Skeletal muscle tissue (tissue), 3 donors: ENCODE measurements at regions not wholly inside any gene's neighbourhood (a gene's known extent, or its start where the extent isn't known, plus 50 kb on each side); places are given as distances from the start of the nearest gene placed in this dataset.
"Not testable (repeated sequence)": the region's sequence is repeated elsewhere in the genome, so short reads cannot be mapped to it uniquely, and the experiment has no call there.

Source experiments
- H3K27ac ChIP-seq: one replicate; pipeline ENCODE4 v1.7.0; 2013; ENCODE audit warnings: mild to moderate bottlenecking, low read depth, low read length, inconsistent platforms
- H3K27me3 ChIP-seq, 3 donors: one replicate each; pipeline ENCODE4 v1.7.0; 2013; ENCODE audit warnings: low read length in 3 of 3; ENCODE audit not compliant: control insufficient read depth in 3 of 3, insufficient read depth in 3 of 3
- H3K36me3 ChIP-seq, 3 donors: one replicate each; pipeline ENCODE4 v1.7.0; 2013; ENCODE audit warnings: low read length in 3 of 3; ENCODE audit not compliant: control insufficient read depth in 3 of 3, insufficient read depth in 3 of 3
- H3K4me1 ChIP-seq, 3 donors: one replicate each; pipeline ENCODE4 v1.7.0; 2013; ENCODE audit warnings: low read length in 3 of 3, mild to moderate bottlenecking in 3 of 3; ENCODE audit not compliant: control insufficient read depth in 3 of 3, insufficient read depth in 3 of 3
- H3K4me3 ChIP-seq, 3 donors: one replicate each; pipeline ENCODE4 v1.7.0; 2013; ENCODE audit warnings: low read length in 3 of 3
- H3K9ac ChIP-seq, 3 donors: one replicate each; pipeline ENCODE4 v1.7.0; 2013; ENCODE audit warnings: low read length in 3 of 3, mild to moderate bottlenecking in 3 of 3, moderate library complexity in 2 of 3, low read depth in 1 of 3
- H3K9me3 ChIP-seq, 3 donors: one replicate each; pipeline ENCODE4 v1.7.0; 2013; ENCODE audit warnings: low read length in 3 of 3; ENCODE audit not compliant: control insufficient read depth in 3 of 3
- donor health status: Osteomylitis.

GRCh38 chrX:155819966-155820491 lies 61.1 kb upstream of the VAMP7 start:
- Histone ChIP-seq H3K4me3 (no peak overlapping the region), H3K4me1 (no peaks in the 10 kb centered on the region), H3K27me3 (no peaks in the 10 kb centered on the region), H3K36me3 (no peaks in the 10 kb centered on the region), H3K9me3 (no peaks in the 10 kb centered on the region), H3K9ac (no peak overlapping the region), H3K27ac (no peak overlapping the region)

GRCh38 chrX:155819525-155819924 lies 61.6 kb upstream of the VAMP7 start:
- Histone ChIP-seq H3K36me3 (no peaks in the 10 kb centered on the region), H3K4me1 (no peaks in the 10 kb centered on the region), H3K4me3 (no peak overlapping the region), H3K27ac (no peak overlapping the region), H3K9me3 (no peaks in the 10 kb centered on the region), H3K27me3 (no peaks in the 10 kb centered on the region), H3K9ac (no peak overlapping the region)

DNA sequence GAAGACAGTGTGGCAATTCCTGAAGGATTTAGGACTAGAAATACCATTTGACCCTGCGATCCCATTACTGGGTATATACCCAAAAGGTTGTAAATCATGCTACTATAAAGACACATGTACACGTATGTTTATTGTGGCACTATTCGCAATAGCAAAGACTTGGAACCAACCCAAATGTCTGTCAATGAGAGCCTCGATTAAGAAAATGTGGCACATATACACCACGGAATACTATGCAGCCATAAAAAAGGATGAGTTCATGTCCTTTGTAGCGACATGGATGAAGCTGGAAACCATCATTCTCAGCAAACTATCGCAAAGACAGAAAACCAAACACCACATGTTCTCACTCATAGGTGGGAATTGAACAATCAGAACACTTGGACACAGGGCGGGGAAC lies 66.8 kb upstream of the VAMP7 start:
- H3K27ac ChIP-seq, H3K9ac ChIP-seq, H3K27me3 ChIP-seq, H3K9me3 ChIP-seq, H3K36me3 ChIP-seq, H3K4me1 ChIP-seq, H3K4me3 ChIP-seq: not testable (repeated sequence)

DNA sequence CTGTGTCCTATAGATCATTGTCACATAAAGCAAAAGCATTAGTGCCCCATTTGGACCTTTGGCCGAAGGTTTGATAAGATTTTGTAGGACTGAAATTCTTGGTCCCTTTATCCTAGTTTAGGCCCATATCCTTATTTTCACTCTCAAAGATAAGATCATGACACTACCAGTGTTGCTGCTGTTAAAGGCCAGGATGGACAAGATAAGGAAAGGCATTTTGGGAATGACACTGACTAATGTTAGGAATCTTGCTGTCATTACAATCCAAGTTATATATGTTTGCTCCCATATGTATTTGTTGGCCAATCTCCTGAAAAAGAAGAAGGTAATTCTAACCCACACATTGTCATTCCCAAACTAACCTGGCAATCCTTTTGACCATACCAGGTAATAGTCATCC lies 101.3 kb upstream of the VAMP7 start:
- Histone ChIP-seq H3K27me3 (no peaks in the 10 kb centered on the region), H3K27ac (no peak overlapping the region), H3K36me3 (no peaks in the 10 kb centered on the region), H3K4me3 (no peak overlapping the region), H3K4me1 (no peaks in the 10 kb centered on the region), H3K9ac (no peak overlapping the region), H3K9me3 (no peaks in the 10 kb centered on the region)

- Histone ChIP-seq H3K4me1 (no peaks in the 10 kb centered on the region), H3K36me3 (peaks cover 0 to under 1% (median 0%) of the 10 kb centered on the region in 3 donors), H3K27me3 (no peaks in the 10 kb centered on the region), H3K9me3 (no peaks in the 10 kb centered on the region), H3K9ac (no peak overlapping the region), H3K4me3 (no peak overlapping the region), H3K27ac (no peak overlapping the region)
Measured at GRCh38 chrX:155778844-155779553, 102.1 kb upstream of the VAMP7 start.

DNA sequence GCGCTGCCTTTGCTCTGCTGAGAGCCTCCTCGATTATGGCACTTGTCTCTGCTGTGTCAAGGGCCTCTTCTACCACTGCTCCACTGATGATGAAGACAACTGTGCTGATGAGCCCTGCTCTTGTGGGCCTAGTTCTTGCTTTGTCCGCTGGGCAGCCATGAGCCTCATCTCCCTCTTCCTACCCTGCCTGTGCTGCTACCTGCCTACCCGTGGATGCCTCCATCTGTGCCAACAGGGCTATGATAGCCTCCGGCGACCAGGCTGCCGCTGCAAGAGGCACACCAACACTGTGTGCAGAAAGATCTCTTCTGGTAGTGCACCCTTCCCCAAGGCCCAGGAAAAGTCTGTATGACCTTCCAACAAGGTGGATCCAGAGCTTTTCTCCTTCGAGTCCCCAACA lies 106.8 kb upstream of the VAMP7 start:
- H3K36me3 ChIP-seq = peaks cover 0 to 3% (median 0%) of the 10 kb centered on the region in 3 donors
- no peak overlapping the region for H3K27ac ChIP-seq
- no peak overlapping the region for H3K4me3 ChIP-seq
- H3K9me3 ChIP-seq = no peaks in the 10 kb centered on the region
- H3K9ac ChIP-seq = no peak overlapping the region
- H3K4me1 ChIP-seq = peaks cover 0 to 3% (median 0%) of the 10 kb centered on the region in 3 donors
- H3K27me3 ChIP-seq = no peaks in the 10 kb centered on the region

- no peak overlapping the region for H3K9ac ChIP-seq
- no peaks in the 10 kb centered on the region for H3K9me3 ChIP-seq
- H3K4me3 ChIP-seq = peak overlapping the region in 2 of 3 donors; percentile 61 to 78
- H3K27me3 ChIP-seq = no peaks in the 10 kb centered on the region
- H3K27ac ChIP-seq = no peak overlapping the region
- H3K36me3 ChIP-seq = no peaks in the 10 kb centered on the region
- H3K4me1 ChIP-seq = peaks cover 3 to 5% (median 3%) of the 10 kb centered on the region in 3 donors
Measured at GRCh38 chrX:155767876-155768769, 113.0 kb upstream of the VAMP7 start.

GRCh38 chrX:155767051-155767875 lies 113.9 kb upstream of the VAMP7 start:
- H3K36me3 ChIP-seq = no peaks in the 10 kb centered on the region
- H3K27me3 ChIP-seq = no peaks in the 10 kb centered on the region
- H3K4me3 ChIP-seq = peak overlapping the region; percentile 61 to 78 (median 72)
- peaks cover 3 to 5% (median 3%) of the 10 kb centered on the region in 3 donors for H3K4me1 ChIP-seq
- H3K9ac ChIP-seq = peak overlapping the region; percentile 63 to 72 (median 66)
- peak overlapping the region; percentile 58 for H3K27ac ChIP-seq
- no peaks in the 10 kb centered on the region for H3K9me3 ChIP-seq

DNA sequence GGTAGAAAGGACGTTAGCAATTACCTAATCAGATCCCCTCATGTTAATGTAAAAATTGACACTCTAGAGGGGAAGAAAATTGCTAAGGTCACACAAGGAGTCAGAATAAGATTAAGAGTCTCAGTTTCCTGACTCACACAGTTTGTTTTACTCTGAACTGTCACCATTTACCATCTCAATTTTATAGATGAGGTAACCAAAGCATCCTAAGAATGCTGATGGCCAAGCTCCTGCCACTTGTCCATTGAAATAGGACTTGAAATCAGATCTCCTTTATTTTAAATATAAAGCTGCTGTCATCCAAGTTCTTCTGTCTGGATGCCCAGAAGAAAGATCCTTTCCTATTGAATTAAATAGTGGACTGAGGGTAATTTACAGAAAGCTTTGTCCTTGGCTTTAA lies 114.8 kb upstream of the VAMP7 start:
- Histone ChIP-seq H3K9me3 (no peaks in the 10 kb centered on the region), H3K4me1 (peaks cover 3 to 5% (median 3%) of the 10 kb centered on the region in 3 donors), H3K9ac (peak overlapping the region in 2 of 3 donors; percentile 7 to 72), H3K27me3 (no peaks in the 10 kb centered on the region), H3K27ac (peak overlapping the region; percentile 58), H3K36me3 (no peaks in the 10 kb centered on the region), H3K4me3 (peak overlapping the region in 2 of 3 donors; percentile 61 to 72)
